Pancreas (tissue), 10 donors: ENCODE measurements at regions not wholly inside any gene's neighbourhood (a gene's known extent, or its start where the extent isn't known, plus 50 kb on each side); places are given as distances from the start of the nearest gene placed in this dataset.
A peak's percentile ranks its signal among the peaks of the same experiment; 100 is the strongest.

Experiments
- ATAC-seq, 4 donors: fragments of 200-7000 bp; cut with Tn5 transposase; one replicate each; pipeline versions ENCODE4 v1.8.0 to v1.9.1; 2020; ENCODE audit warnings: mild to moderate bottlenecking in 4 of 4, moderate library complexity in 4 of 4
- DNase-seq, 6 donors: peaks; one replicate each; pipeline ENCODE4 v3.0.0-alpha.2; 2020
- FAIRE-seq: peaks from 2 replicates; lab custom pipeline; 2012; peaks lifted over from hg19 to GRCh38; lab: Jason Lieb, UNC
- H3K27ac ChIP-seq, 4 donors: fragments of 200-600 bp; sonication (generic); 1 replicate in 3 of 4; 2 replicates in 1 of 4; pipeline versions ENCODE4 v1.5.0 to v1.8.0; 2020
- H3K27me3 ChIP-seq, 4 donors: fragments of 200-600 bp; one replicate each; pipeline ENCODE4 v1.8.0; 2021
- H3K36me3 ChIP-seq, 3 donors: fragments of 200-600 bp; sonication (generic) in 1 of 3; one replicate each; pipeline versions ENCODE4 v1.5.0 to v1.8.0; 2020 to 2021
- H3K4me1 ChIP-seq, 3 donors: fragments of 200-600 bp; one replicate each; pipeline ENCODE4 v1.8.0; 2021
- H3K4me3 ChIP-seq, 4 donors: fragments of 200-600 bp; sonication (generic) in 2 of 4; one replicate each; pipeline versions ENCODE4 v1.5.0 to v1.8.0; 2020 to 2021
- H3K9me3 ChIP-seq, 4 donors: fragments of 200-600 bp; one replicate each; pipeline ENCODE4 v1.8.0; 2021
- CTCF ChIP-seq, 4 donors: fragments of 200-600 bp; sonication (generic) in 3 of 4; IDR thresholded peaks; one replicate each; pipeline versions ENCODE4 v1.5.0 to v1.8.0; 2021; ENCODE audit warnings: antibody characterized with exemption in 4 of 4
- WGBS, 2 donors: extraction: QIAGEN DNeasy Blood & Tissue Kit; methylation state at CpG; one replicate each; pipeline ENCODE4 v1.1.7; 2013; 5-methylcytosine and 5-hydroxymethylcytosine counted together
- intact Hi-C, 3 donors: fragments of 100-400 bp; cut with DNase I; formaldehyde crosslinking; loops; one replicate each; pipeline versions ENCODE4 v1.11.1 to v1.14.2; 2022
- donor health status: healthy with polysubstance abuse.
- donor health status: DM: no; HTN: no; CAD: no; lungs with moderate emphysema.
- donor health status: DM: no; HTN: no; CAD: no.
- donor health status: control.
- donor health status: control.
- donor health status: Bipolar disorder and iron deficiency.
- donor health status: DM: yes; HTN: yes; CAD: no.
- donor health status: DM: no; HTN: no; CAD: no.
- donor health status: DM: no; HTN: no; CAD: no.
- donor health status: DM: yes; HTN: yes; CAD: no.

DNA sequence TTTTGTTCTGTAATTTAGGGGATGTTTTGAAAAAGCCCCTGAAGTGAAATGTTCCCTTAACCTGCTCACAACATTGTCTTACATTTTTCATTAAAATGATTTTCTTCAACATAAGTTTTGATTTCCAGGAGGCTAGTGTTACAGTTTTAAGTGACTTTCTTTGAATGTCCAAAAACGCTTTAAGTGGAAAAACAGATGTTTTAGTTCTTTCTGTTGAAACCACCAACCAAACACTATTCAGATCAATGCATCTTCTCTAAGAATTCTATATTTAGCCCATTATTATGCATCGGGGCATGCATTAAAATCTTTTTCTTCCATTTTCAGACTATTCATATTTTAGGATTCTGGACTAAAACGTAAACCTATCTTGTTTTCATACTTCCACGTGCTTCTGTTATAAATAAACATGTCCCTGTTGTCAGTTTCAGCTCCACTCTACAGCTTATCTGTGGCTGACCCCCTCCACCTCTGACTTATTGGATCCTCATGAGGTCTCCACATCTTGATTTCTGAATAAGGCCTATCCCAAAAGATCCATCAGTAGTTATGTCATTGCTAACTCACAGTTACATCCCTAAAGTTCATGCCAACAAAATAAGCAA, 882.3 kb upstream of the SEMA6A start:
- Histone ChIP-seq H3K27me3 (peaks cover 0 to 7% (median 0%) of the 10 kb centered on the region in 4 donors), H3K4me1 (no peaks in the 10 kb centered on the region), H3K4me3 (no peak overlapping the region), H3K36me3 (no peaks in the 10 kb centered on the region), H3K9me3 (no peaks in the 10 kb centered on the region), H3K27ac (no peak overlapping the region)
- no peak for DNase-seq
- intact Hi-C loops = no loop called here
- ATAC-seq = no peak
- no peak for TF ChIP-seq CTCF (IDR thresholded peaks at IDR 0.05)
- 71 to 80% methylated on average over 4 of the region's 4 CpGs for WGBS, 2 donors
- FAIRE-seq = no peak

DNA sequence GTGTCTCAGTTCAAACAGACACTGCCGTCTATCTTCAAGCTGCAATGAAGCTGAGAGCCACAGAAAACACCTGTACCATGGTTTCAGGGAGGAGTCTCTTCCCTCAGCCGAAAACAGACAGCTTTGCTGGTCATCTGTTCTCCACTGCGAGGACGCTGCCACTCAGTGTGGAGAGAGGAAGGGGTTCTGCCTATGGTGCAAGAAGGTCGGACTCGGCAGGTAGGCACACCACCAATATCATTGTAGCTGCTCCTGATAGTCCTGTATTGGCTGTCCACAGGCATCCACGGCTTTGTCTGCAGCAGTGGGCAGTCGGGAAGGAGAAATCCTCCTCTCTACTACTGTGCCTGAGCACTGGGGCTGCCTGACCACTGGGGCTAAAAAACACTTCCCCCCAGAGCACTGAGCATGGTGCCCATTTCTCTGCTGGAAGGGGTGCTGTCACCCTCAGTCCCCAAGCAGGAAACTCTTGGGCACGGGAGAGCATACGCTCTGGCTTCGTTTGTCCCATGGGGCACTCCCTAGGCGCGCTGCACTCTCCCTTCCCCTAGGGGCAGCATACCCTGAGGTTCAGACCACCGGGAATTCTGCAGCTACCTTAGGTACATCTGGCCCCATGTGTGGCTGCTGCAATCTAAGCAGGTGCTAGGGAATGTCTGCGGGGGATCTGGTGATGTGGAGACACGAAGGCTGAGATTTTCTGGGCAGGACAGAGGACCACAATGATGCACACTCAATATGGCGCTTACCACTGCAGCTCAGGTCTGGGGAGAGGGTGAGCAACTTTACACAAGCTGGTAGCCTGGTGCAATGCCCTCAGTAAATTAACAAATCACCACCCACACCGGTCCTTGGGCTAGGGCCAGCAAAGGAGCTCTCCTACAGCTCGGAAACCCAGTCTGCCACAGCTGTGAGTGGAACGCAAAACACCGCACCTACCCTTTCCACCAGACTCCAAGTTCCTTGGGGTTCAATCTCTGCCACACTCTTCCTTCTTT, 880.9 kb upstream of the SEMA6A start:
- H3K27ac ChIP-seq = peak overlapping the region in 3 of 4 donors; percentile 9 to 19 (median 18)
- FAIRE-seq (no peak), DNase-seq (peak; percentile 37 to 76 (median 66)), ATAC-seq (peak; percentile 85 to 93 (median 89))
- 29 to 50% methylated on average over 21 of the region's 21 CpGs for WGBS, 2 donors
- peaks cover 0 to 7% (median 0%) of the 10 kb centered on the region in 4 donors for H3K27me3 ChIP-seq
- no peaks in the 10 kb centered on the region for H3K9me3 ChIP-seq
- H3K36me3 ChIP-seq = no peaks in the 10 kb centered on the region
- H3K4me1 ChIP-seq = no peaks in the 10 kb centered on the region
- intact Hi-C loops = no loop called here
- peak overlapping the region; percentile 18 to 57 (median 46) for H3K4me3 ChIP-seq
- TF ChIP-seq CTCF (IDR thresholded peaks at IDR 0.05) = peak; percentile 32 to 57 (median 36)

- WGBS, 2 donors = 9 to 21% methylated on average over 13 of the region's 13 CpGs
- H3K4me3 ChIP-seq = peak overlapping the region; percentile 18 to 57 (median 46)
- peak; percentile 72 to 91 (median 78) for TF ChIP-seq CTCF (IDR thresholded peaks at IDR 0.05)
- H3K9me3 ChIP-seq = no peaks in the 10 kb centered on the region
- no peaks in the 10 kb centered on the region for H3K36me3 ChIP-seq
- DNase-seq = peak; percentile 62 to 81 (median 68)
- intact Hi-C loops = no loop called here
- ATAC-seq = peak; percentile 90 to 94 (median 92)
- H3K4me1 ChIP-seq = no peaks in the 10 kb centered on the region
- peak overlapping the region in 3 of 4 donors; percentile 9 to 19 (median 18) for H3K27ac ChIP-seq
- peaks cover 0 to 7% (median 0%) of the 10 kb centered on the region in 4 donors for H3K27me3 ChIP-seq
- FAIRE-seq = no peak
Observed at GRCh38 chr5:117454716-117455212, 880.1 kb upstream of the SEMA6A start.

GRCh38 chr5:117436846-117437245, 862.2 kb upstream of the SEMA6A start:
- DNase-seq = no peak
- no peaks in the 10 kb centered on the region for H3K27me3 ChIP-seq
- H3K36me3 ChIP-seq = no peaks in the 10 kb centered on the region
- H3K27ac ChIP-seq = no peak overlapping the region
- no peak for ATAC-seq
- FAIRE-seq = no peak
- WGBS, 2 donors = 54 to 65% methylated on average over 4 of the region's 4 CpGs
- no peak overlapping the region for H3K4me3 ChIP-seq
- no peak for TF ChIP-seq CTCF (IDR thresholded peaks at IDR 0.05)
- no peaks in the 10 kb centered on the region for H3K9me3 ChIP-seq
- intact Hi-C loops = no loop called here
- no peaks in the 10 kb centered on the region for H3K4me1 ChIP-seq
